Urinary bladder (tissue), 3 donors: ENCODE measurements at regions not wholly inside any gene's neighbourhood (a gene's known extent, or its start where the extent isn't known, plus 50 kb on each side); places are given as distances from the start of the nearest gene placed in this dataset.

Experiments
- DNase-seq: peaks from one replicate; pipeline ENCODE4 v3.0.0-alpha.2; 2015; ENCODE audit errors: extremely low spot score
- H3K27ac ChIP-seq: one replicate; pipeline ENCODE4 v1.5.1; 2013; ENCODE audit warnings: low read depth, mild to moderate bottlenecking, moderate library complexity
- H3K36me3 ChIP-seq: one replicate; pipeline ENCODE4 v1.6.1; 2013; ENCODE audit warnings: mild to moderate bottlenecking, moderate library complexity; ENCODE audit not compliant: insufficient read depth
- H3K4me1 ChIP-seq: one replicate; pipeline ENCODE4 v1.6.1; 2013; ENCODE audit warnings: mild to moderate bottlenecking, moderate library complexity; ENCODE audit not compliant: insufficient read depth
- H3K4me3 ChIP-seq: one replicate; pipeline ENCODE4 v1.5.1; 2013; ENCODE audit warnings: low read depth, low read length
- WGBS: extraction: QIAGEN DNeasy Blood & Tissue Kit; methylation state at CpG from one replicate; pipeline ENCODE4 v1.1.7; 2013; 5-methylcytosine and 5-hydroxymethylcytosine counted together
- donor health status: healthy with polysubstance abuse.
- donor health status: healthy.

- DNase-seq: no peak
- no peak overlapping the region for H3K4me3 ChIP-seq
- no peaks in the 10 kb centered on the region for H3K36me3 ChIP-seq
- 61% methylated on average over 11 of the region's 11 CpGs for WGBS
- H3K27ac ChIP-seq: no peak overlapping the region
- H3K4me1 ChIP-seq: no peaks in the 10 kb centered on the region
Observed at GRCh38 chr6:44674226-44675155, 287.0 kb downstream of the CDC5L start.

DNA sequence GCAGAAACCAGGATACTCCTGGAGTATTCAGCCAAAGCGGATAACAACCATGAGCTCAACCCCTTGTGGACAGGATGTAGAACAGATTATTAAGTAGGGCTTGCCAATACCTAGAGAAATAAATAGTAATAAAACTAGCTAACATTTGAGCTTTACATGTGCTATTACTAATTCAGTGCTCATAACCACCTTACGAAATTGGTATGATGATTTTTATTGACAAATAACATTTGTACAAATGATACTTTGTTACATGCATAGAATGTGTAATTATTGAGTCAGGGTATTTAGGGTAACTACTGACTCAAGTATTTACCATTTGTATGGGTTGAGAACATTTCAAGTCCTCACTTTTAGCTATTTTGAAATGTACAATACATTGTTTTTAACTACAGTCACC lies 287.9 kb downstream of the CDC5L start:
- WGBS: 92% methylated on average over 2 of the region's 2 CpGs
- Histone ChIP-seq H3K4me1 (no peaks in the 10 kb centered on the region), H3K27ac (no peak overlapping the region), H3K36me3 (no peaks in the 10 kb centered on the region), H3K4me3 (no peak overlapping the region)
- DNase-seq: no peak

GRCh38 chr6:44676246-44676790 lies 288.8 kb downstream of the CDC5L start:
- Histone ChIP-seq H3K4me1 (no peaks in the 10 kb centered on the region), H3K27ac (no peak overlapping the region), H3K4me3 (no peak overlapping the region), H3K36me3 (no peaks in the 10 kb centered on the region)
- WGBS: 91% methylated on average over 8 of the region's 8 CpGs
- no peak for DNase-seq

DNA sequence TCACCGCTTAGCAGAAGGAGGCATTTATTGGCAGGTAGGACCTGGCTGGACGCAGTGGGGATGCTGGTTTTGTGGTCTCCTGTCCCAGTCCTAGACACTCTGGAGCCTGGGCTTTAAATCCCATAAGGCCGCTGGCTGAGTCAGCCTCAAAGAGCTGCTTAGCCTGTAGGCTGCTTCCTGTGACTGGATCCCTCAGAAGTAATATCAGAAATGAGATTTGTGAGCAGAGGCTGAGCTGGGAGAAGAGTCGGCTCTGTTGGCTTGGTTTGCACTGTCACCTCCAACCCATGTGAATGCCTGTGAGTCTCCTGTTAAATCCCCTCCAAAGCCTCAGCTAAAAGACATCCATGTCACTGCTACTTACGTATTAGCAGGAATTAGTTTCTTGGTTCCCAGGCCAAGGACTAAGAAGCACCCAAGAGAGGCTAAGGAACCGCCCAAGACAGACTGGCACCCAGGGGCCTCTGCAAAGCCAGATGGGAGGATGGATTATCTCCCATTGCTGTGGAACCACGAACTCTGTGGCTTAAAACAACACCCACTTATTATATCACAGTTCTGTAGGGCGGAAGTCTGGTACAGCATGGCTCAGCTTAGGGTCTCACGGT lies 289.4 kb downstream of the CDC5L start:
- 88% methylated on average over 9 of the region's 9 CpGs for WGBS
- Histone ChIP-seq H3K4me1 (no peaks in the 10 kb centered on the region), H3K27ac (no peak overlapping the region), H3K4me3 (no peak overlapping the region), H3K36me3 (no peaks in the 10 kb centered on the region)
- DNase-seq: no peak

DNA sequence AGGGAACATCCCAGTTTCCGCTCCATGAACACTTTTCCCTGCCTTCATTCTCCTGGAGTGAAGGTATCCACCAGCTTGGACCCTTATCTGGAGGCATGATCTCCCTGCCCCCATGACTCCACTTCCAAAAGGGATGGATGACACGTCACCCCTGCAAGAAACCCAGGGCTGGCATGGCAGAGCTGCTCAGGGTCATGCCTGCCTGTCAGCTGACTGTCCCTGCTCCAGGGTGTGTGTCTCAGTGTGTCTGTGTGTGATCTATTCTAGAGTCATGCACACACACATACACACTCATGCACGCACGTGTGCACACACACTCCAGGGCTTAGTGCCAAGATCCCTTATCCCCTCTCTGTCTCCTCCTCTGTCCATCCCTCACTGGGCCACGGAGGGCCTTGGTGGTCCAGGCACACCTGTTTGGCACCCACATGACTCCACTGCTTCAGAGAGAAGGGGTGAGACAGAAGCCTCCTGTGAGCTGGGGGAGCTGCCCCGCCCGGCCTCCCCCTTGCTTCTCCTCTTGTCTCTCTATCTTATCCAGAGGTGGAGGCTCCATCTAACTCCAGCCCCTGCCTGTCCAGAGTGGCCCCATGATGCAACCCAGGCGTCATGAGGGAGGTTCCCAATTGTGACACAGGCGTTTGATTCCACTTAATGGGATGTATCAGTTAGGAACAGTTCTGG lies 290.9 kb downstream of the CDC5L start:
- no peaks in the 10 kb centered on the region for H3K4me1 ChIP-seq
- WGBS: 83% methylated on average over 9 of the region's 9 CpGs
- no peak for DNase-seq

DNA sequence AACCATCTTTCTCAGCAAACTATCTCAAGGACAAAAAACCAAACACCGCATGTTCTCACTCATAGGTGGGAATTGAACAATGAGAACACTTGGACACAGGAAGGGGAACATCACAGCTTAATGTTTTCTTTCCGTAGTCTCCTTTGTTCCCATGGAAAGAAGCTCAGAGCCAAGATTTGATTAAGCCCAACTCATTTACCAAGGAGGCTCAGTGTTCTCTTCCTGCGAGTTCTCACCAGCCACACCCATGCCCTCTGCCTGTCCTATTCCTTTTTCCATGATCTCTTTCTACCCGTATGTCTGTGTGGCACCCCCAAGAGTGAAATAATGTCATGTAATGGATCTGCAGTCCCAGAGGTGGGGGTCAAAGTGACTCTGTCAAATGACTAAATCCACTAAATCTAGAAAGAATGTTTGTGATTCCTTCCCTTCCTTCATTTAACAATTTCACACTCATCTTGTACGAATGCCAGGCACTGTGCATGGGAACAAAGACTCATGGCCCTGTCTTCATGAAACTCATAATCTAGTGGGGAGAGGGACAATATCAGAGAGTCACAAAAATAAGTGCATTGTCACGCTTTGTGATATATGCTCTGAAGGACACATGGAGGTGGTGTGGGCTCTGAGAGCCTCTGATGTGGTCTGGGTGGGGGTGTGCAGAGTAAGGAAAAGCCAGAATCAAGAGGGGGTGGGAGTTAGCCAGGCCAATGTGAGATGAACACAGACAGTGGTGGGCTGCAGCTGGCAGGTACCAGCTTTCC lies 292.1 kb downstream of the CDC5L start:
- no peaks in the 10 kb centered on the region for H3K4me1 ChIP-seq
- no peak overlapping the region for H3K27ac ChIP-seq
- WGBS: 75% methylated on average over 6 of the region's 6 CpGs
- no peak for DNase-seq
- no peak overlapping the region for H3K4me3 ChIP-seq
- H3K36me3 ChIP-seq: no peaks in the 10 kb centered on the region

More for the DNA sequence above, 290.9 kb downstream of the CDC5L start:
- Histone ChIP-seq H3K4me3 (no peak overlapping the region), H3K27ac (no peak overlapping the region), H3K36me3 (no peaks in the 10 kb centered on the region)

- Histone ChIP-seq H3K4me1 (no peaks in the 10 kb centered on the region), H3K27ac (no peak overlapping the region), H3K36me3 (no peaks in the 10 kb centered on the region), H3K4me3 (no peak overlapping the region)
- WGBS: 83% methylated on average over 4 of the region's 4 CpGs
- no peak for DNase-seq
Observed at GRCh38 chr6:44680202-44680720, 292.8 kb downstream of the CDC5L start.

- Histone ChIP-seq H3K27ac (no peak overlapping the region), H3K4me3 (no peak overlapping the region), H3K4me1 (no peaks in the 10 kb centered on the region), H3K36me3 (no peaks in the 10 kb centered on the region)
- 74% methylated on average over 10 of the region's 10 CpGs for WGBS
- DNase-seq: no peak
Observed at GRCh38 chr6:44681761-44682160, 294.3 kb downstream of the CDC5L start.

- H3K27ac ChIP-seq: no peak overlapping the region
- H3K4me1 ChIP-seq: no peaks in the 10 kb centered on the region
- 81% methylated on average over 6 of the region's 6 CpGs for WGBS
- DNase-seq: no peak
- H3K36me3 ChIP-seq: no peaks in the 10 kb centered on the region
- no peak overlapping the region for H3K4me3 ChIP-seq
Observed at GRCh38 chr6:44682280-44682679, 294.8 kb downstream of the CDC5L start.

GRCh38 chr6:44682987-44683779 lies 295.7 kb downstream of the CDC5L start:
- WGBS: 84% methylated on average over 13 of the region's 13 CpGs
- H3K27ac ChIP-seq: no peak overlapping the region
- no peaks in the 10 kb centered on the region for H3K4me1 ChIP-seq
- DNase-seq: no peak
- H3K4me3 ChIP-seq: no peak overlapping the region
- no peaks in the 10 kb centered on the region for H3K36me3 ChIP-seq

GRCh38 chr6:44685213-44685612 lies 297.7 kb downstream of the CDC5L start:
- 93% methylated on average over 2 of the region's 2 CpGs for whole genome bisulfite sequencing
- DNase-seq: no peak
- no peaks in the 10 kb centered on the region for H3K4me1 ChIP-seq
- no peak overlapping the region for H3K4me3 ChIP-seq
- H3K27ac ChIP-seq: no peak overlapping the region
- H3K36me3 ChIP-seq: no peaks in the 10 kb centered on the region

DNA sequence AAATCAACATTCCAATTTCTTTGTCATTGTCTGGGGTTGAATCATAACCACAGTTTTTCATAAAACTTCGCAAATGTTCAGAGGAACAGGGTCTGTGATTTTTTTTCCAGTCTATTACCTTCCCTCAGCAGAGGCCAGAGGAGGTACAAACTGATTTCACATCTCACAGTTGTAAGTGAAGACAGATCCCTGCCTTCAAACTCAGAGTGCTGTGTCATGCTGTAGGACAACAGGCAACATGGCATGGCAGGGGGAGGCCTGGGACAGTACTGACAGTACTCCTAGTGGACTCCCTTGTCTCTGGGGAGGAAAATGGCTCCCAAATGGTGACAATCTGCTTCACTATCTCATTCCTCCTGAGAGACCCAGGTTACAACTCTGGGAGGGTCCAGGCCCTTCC lies 308.6 kb downstream of the CDC5L start:
- WGBS: 97% methylated on average over 1 of the region's 1 CpG

More for the DNA sequence above, 308.6 kb downstream of the CDC5L start:
- Histone ChIP-seq H3K4me1 (no peaks in the 10 kb centered on the region), H3K27ac (no peak overlapping the region), H3K4me3 (no peak overlapping the region), H3K36me3 (no peaks in the 10 kb centered on the region)
- DNase-seq: no peak
